SK-N-SH (cell line): ENCODE measurements at regions not wholly inside any gene's neighbourhood (a gene's known extent, or its start where the extent isn't known, plus 50 kb on each side); places are given as distances from the start of the nearest gene placed in this dataset.

ENCODE experiments used
- CTCF ChIA-PET: fragments of 300-600, 350-600 bp; formaldehyde crosslinking; extraction: SDS; loops from one replicate; lab custom pipeline; 2021; lab: Yijun Ruan, JAX
- POLR2A ChIA-PET: fragments of 350-600 bp; sonication (Branson Sonifier 250); formaldehyde crosslinking; extraction: SDS; loops from one replicate; lab custom pipeline; 2020; ENCODE audit warnings: antibody characterized with exemption, inconsistent platforms; lab: Yijun Ruan, JAX
- DNase-seq: peaks from one replicate; pipeline ENCODE4 v3.0.0; 2012
- H2AFZ ChIP-seq: fragments of 200-600 bp; sonication (generic); 2 replicates; pipeline ENCODE4 v1.8.1; 2016; ENCODE audit warnings: antibody characterized with exemption, mild to moderate bottlenecking, low read depth
- H3F3A ChIP-seq: fragments of 200-600 bp; sonication (generic); replicated peaks from 2 replicates; pipeline ENCODE3; 2016; ENCODE audit warnings: antibody characterized with exemption, mild to moderate bottlenecking; ENCODE audit not compliant: insufficient read depth
- H3K27ac ChIP-seq, 2 experiments: fragments of 200-500 bp in 1 of 2; fragments of 200-600 bp in 1 of 2; sonication (Bioruptor generic) in 1 of 2; sonication (generic), shearing (Covaris generic) in 1 of 2; 2 replicates each; pipeline versions ENCODE4 v1.5.1 to v1.6.1; 2014 to 2016; ENCODE audit warnings: low read depth in 2 of 2, inconsistent platforms in 1 of 2, low read length in 1 of 2, mild to moderate bottlenecking in 1 of 2, mixed read lengths in 1 of 2
- H3K27me3 ChIP-seq: fragments of 200-600 bp; sonication (generic), shearing (Covaris generic); 2 replicates; pipeline ENCODE4 v1.6.1; 2016; ENCODE audit warnings: mixed run types; ENCODE audit not compliant: insufficient read depth
- H3K36me3 ChIP-seq, 2 experiments: fragments of 200-500 bp in 1 of 2; fragments of 200-600 bp in 1 of 2; sonication (Bioruptor generic) in 1 of 2; sonication (generic) in 1 of 2; replicated peaks in 1 of 2; 2 replicates each; pipeline versions ENCODE3 to v1.5.1; 2014 to 2016; ENCODE audit warnings: low read length in 1 of 2, mild to moderate bottlenecking in 1 of 2; ENCODE audit not compliant: insufficient read depth in 2 of 2, control insufficient read depth in 1 of 2
- H3K4me1 ChIP-seq, 2 experiments: fragments of 200-500 bp in 1 of 2; fragments of 200-600 bp in 1 of 2; sonication (Bioruptor generic) in 1 of 2; sonication (generic), shearing (Covaris generic) in 1 of 2; 2 replicates each; pipeline versions ENCODE4 v1.5.1 to v1.6.1; 2014 to 2016; ENCODE audit warnings: low read depth in 1 of 2, low read length in 1 of 2, mixed run types in 1 of 2; ENCODE audit not compliant: insufficient read depth in 2 of 2, control insufficient read depth in 1 of 2
- H3K4me2 ChIP-seq: fragments of 200-600 bp; sonication (generic), shearing (Covaris generic); 2 replicates; pipeline ENCODE4 v1.6.1; 2017; ENCODE audit warnings: mixed run types
- H3K4me3 ChIP-seq, 2 experiments: fragments of 200-500 bp in 1 of 2; fragments of 200-600 bp in 1 of 2; sonication (Bioruptor generic) in 1 of 2; sonication (generic), shearing (Covaris generic) in 1 of 2; 2 replicates each; pipeline versions ENCODE4 v1.5.1 to v1.8.1; 2014 to 2016; ENCODE audit warnings: low read depth in 2 of 2, inconsistent platforms in 1 of 2, low read length in 1 of 2, mild to moderate bottlenecking in 1 of 2, mixed read lengths in 1 of 2, moderate library complexity in 1 of 2
- H3K79me2 ChIP-seq: fragments of 200-600 bp; sonication (generic); 2 replicates; pipeline ENCODE4 v1.8.1; 2017; ENCODE audit warnings: mild to moderate bottlenecking; ENCODE audit not compliant: insufficient read depth
- H3K9ac ChIP-seq: fragments of 200-600 bp; sonication (generic); 2 replicates; pipeline ENCODE4 v1.6.1; 2017; ENCODE audit warnings: mixed run types
- H3K9me2 ChIP-seq: fragments of 200-600 bp; sonication (generic); 2 replicates; pipeline ENCODE4 v1.6.1; 2017; ENCODE audit warnings: mixed run types
- H3K9me3 ChIP-seq: fragments of 200-600 bp; sonication (generic); 2 replicates; pipeline ENCODE4 v1.6.1; 2017; ENCODE audit warnings: mixed run types, mild to moderate bottlenecking, moderate library complexity
- H4K20me1 ChIP-seq: fragments of 200-600 bp; sonication (generic); 2 replicates; pipeline ENCODE4 v1.6.1; 2017; ENCODE audit warnings: mild to moderate bottlenecking, mixed run types; ENCODE audit not compliant: insufficient read depth
- FOXJ3 ChIP-seq: sonication (generic); formaldehyde crosslinking; IDR thresholded peaks from 2 replicates; pipeline ENCODE4 v1.5.1; 2020; ENCODE audit warnings: mild to moderate bottlenecking, missing genetic modification reagents
- IRF3 ChIP-seq: fragments of 150-350 bp; IDR thresholded peaks from 2 replicates; pipeline ENCODE4 v1.6.1; 2016; ENCODE audit warnings: mild to moderate bottlenecking, low read depth, low read length
- REST ChIP-seq: IDR thresholded peaks from 2 replicates; pipeline ENCODE4 v1.6.1; 2012; ENCODE audit warnings: mild to moderate bottlenecking, low read depth, low read length, moderate library complexity
- RFX5 ChIP-seq: IDR thresholded peaks from 2 replicates; pipeline ENCODE4 v1.6.1; 2012; ENCODE audit warnings: mild to moderate bottlenecking, improper control_type of control experiment, low read length
- SIN3A ChIP-seq: IDR thresholded peaks from 2 replicates; pipeline ENCODE4 v1.6.1; 2012; ENCODE audit warnings: low read depth, mild to moderate bottlenecking, low read length, moderate library complexity, borderline replicate concordance
- TEAD4 ChIP-seq: IDR thresholded peaks from 2 replicates; pipeline ENCODE4 v1.4.0; 2012; ENCODE audit warnings: mild to moderate bottlenecking, borderline replicate concordance; ENCODE audit not compliant: insufficient read depth
- WGBS: methylation state at CpG from one replicate; pipeline ENCODE4 v1.1.6; 2017; ENCODE audit warnings: low lambda C conversion rate; 5-methylcytosine and 5-hydroxymethylcytosine counted together
- TF ChIP-seq, protein P1 (sequence below): IDR thresholded peaks from 2 replicates; pipeline ENCODE4 v1.4.0; 2012; ENCODE audit warnings: low read depth

GRCh38 chr4:151462554-151462953 is 53.6 kb downstream of the FHIP1A start:
- ChIA-PET CTCF (no interaction called here), POLR2A (no interaction called here)
- Histone ChIP-seq H3K79me2 (no peaks in the 10 kb centered on the region), H3K4me2 (no peak overlapping the region), H3K9me3 (no peaks in the 10 kb centered on the region), H4K20me1 (no peaks in the 10 kb centered on the region), H2AFZ (no peak overlapping the region), H3K4me1 (peaks cover 0 to 8% of the 10 kb centered on the region in 2 experiments; a peak in 2 of 4 replicates), H3K4me3 (no peak overlapping the region), H3K27me3 (no peaks in the 10 kb centered on the region), H3K36me3 (no peaks in the 10 kb centered on the region), H3K9ac (no peak overlapping the region), H3K9me2 (no peaks in the 10 kb centered on the region), H3K27ac (no peak overlapping the region), H3F3A (no peaks in the 10 kb centered on the region)
- TF ChIP-seq SIN3A (no peak), FOXJ3 (CRISPR knock-in tag) (no peak), IRF3 (no peak), REST (no peak), TEAD4 (no peak)
- TF ChIP-seq, protein P1, sequence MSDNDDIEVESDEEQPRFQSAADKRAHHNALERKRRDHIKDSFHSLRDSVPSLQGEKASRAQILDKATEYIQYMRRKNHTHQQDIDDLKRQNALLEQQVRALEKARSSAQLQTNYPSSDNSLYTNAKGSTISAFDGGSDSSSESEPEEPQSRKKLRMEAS, result no peak
- DNase-seq, result no peak
- 84% methylated on average over 1 of the region's 1 CpG for WGBS

- Histone ChIP-seq H3K27ac (no peak overlapping the region), H2AFZ (no peak overlapping the region), H3K4me2 (no peak overlapping the region), H3K4me1 (peaks cover 0 to 2% of the 10 kb centered on the region in 2 experiments; a peak in 1 of 4 replicates), H3K9ac (no peak overlapping the region), H3K9me2 (no peaks in the 10 kb centered on the region), H4K20me1 (no peaks in the 10 kb centered on the region), H3K4me3 (no peak overlapping the region), H3K36me3 (no peaks in the 10 kb centered on the region), H3F3A (no peaks in the 10 kb centered on the region), H3K79me2 (no peaks in the 10 kb centered on the region), H3K9me3 (no peaks in the 10 kb centered on the region), H3K27me3 (no peaks in the 10 kb centered on the region)
- DNase-seq, result no peak
- TF ChIP-seq, protein P1, result no peak
- no peak for TF ChIP-seq TEAD4
- no peak for TF ChIP-seq RFX5
- ChIA-PET POLR2A (no interaction called here), CTCF (no interaction called here)
- 80% methylated on average over 3 of the region's 3 CpGs for WGBS
These were observed 60.0 kb downstream of the FHIP1A start for GRCh38 chr4:151468715-151469696.
